ENCODE measurements at regions not wholly inside any gene's neighbourhood (a gene's known extent, or its start where the extent isn't known, plus 50 kb on each side); places are given as distances from the start of the nearest gene placed in this dataset.

GRCh38 chr6:92911301-92911700 is 508.1 kb downstream of the EPHA7 start:
- Mint-ChIP-seq H3K4me3 (ENCODE audit: unreplicated experiment) (no peak overlapping the region), H3K9me3 (ENCODE audit: unreplicated experiment) (no peaks in the 10 kb centered on the region), H3K36me3 (ENCODE audit: unreplicated experiment) (no peaks in the 10 kb centered on the region), H3K27ac (ENCODE audit: unreplicated experiment) (no peak overlapping the region), H3K27me3 (ENCODE audit: unreplicated experiment) (peaks cover 18% of the 10 kb centered on the region), H3K4me1 (ENCODE audit: unreplicated experiment) (no peaks in the 10 kb centered on the region)
- TF ChIP-seq CTCF (IDR thresholded peaks at IDR 0.05): no peak
- no peak for DNase-seq (ENCODE audit: extremely low spot score, unreplicated experiment)

DNA sequence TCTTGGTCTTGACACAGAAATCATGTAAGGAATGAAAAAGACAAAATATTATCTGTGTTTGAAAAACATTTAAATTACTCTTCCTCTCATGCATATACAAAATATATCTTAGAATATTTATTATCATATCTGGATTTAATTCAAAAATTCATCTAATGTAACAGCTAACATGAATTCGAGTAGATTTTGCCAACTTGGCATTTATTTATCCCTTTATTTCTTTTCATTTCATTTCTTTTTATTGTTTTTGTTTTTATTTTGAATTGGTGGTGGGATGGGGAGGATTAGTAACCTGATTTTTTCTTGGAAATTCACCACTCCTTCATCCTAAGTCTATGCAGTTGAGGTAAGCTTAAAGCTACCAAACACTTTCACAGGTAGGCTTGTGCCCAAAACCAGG is 508.7 kb downstream of the EPHA7 start:
- H3K4me1 Mint-ChIP-seq (ENCODE audit: unreplicated experiment): no peaks in the 10 kb centered on the region
- H3K27me3 Mint-ChIP-seq (ENCODE audit: unreplicated experiment): peaks cover 18% of the 10 kb centered on the region
- no peak for DNase-seq (ENCODE audit: extremely low spot score, unreplicated experiment)
- no peaks in the 10 kb centered on the region for H3K36me3 Mint-ChIP-seq (ENCODE audit: unreplicated experiment)
- H3K4me3 Mint-ChIP-seq (ENCODE audit: unreplicated experiment): no peak overlapping the region
- H3K27ac Mint-ChIP-seq (ENCODE audit: unreplicated experiment): no peak overlapping the region
- no peak for TF ChIP-seq CTCF (IDR thresholded peaks at IDR 0.05)
- H3K9me3 Mint-ChIP-seq (ENCODE audit: unreplicated experiment): no peaks in the 10 kb centered on the region

DNA sequence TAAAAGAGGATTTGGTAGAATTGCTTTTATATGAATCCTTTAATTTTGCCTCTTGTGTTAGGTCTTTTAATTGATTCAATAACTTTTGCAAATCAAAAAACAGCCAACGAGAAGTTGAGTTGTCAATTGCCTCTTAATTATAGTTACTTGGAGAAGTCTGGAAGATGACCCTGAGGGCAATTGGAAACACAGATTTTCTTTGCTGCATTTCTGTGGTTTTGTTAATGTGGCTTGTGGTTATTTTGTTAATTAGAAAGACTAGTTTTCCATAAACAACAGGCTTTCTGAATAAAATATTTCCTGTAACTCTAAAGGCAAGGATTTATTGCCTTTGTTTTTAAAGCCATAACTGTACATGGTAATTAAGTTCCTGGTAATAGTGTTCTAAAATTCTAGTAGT is 513.0 kb downstream of the EPHA7 start:
- Mint-ChIP-seq H3K4me1 (ENCODE audit: unreplicated experiment) (no peaks in the 10 kb centered on the region), H3K4me3 (ENCODE audit: unreplicated experiment) (no peak overlapping the region), H3K9me3 (ENCODE audit: unreplicated experiment) (no peaks in the 10 kb centered on the region), H3K27me3 (ENCODE audit: unreplicated experiment) (peaks cover 11% of the 10 kb centered on the region), H3K27ac (ENCODE audit: unreplicated experiment) (no peak overlapping the region), H3K36me3 (ENCODE audit: unreplicated experiment) (no peaks in the 10 kb centered on the region)
- TF ChIP-seq CTCF (IDR thresholded peaks at IDR 0.05): no peak
- DNase-seq (ENCODE audit: extremely low spot score, unreplicated experiment): no peak

GRCh38 chr6:92893741-92894140 is 525.6 kb downstream of the EPHA7 start:
- H3K27me3 Mint-ChIP-seq (ENCODE audit: unreplicated experiment): peaks cover 4% of the 10 kb centered on the region
- DNase-seq (ENCODE audit: extremely low spot score, unreplicated experiment): no peak
- H3K36me3 Mint-ChIP-seq (ENCODE audit: unreplicated experiment): no peaks in the 10 kb centered on the region
- no peak overlapping the region for H3K27ac Mint-ChIP-seq (ENCODE audit: unreplicated experiment)
- no peaks in the 10 kb centered on the region for H3K4me1 Mint-ChIP-seq (ENCODE audit: unreplicated experiment)
- H3K4me3 Mint-ChIP-seq (ENCODE audit: unreplicated experiment): no peak overlapping the region
- no peak for TF ChIP-seq CTCF (IDR thresholded peaks at IDR 0.05)
- H3K9me3 Mint-ChIP-seq (ENCODE audit: unreplicated experiment): no peaks in the 10 kb centered on the region

GRCh38 chr6:92892626-92893170 is 526.7 kb downstream of the EPHA7 start:
- Mint-ChIP-seq H3K9me3 (ENCODE audit: unreplicated experiment) (no peaks in the 10 kb centered on the region), H3K27ac (ENCODE audit: unreplicated experiment) (no peak overlapping the region), H3K27me3 (ENCODE audit: unreplicated experiment) (peaks cover 4% of the 10 kb centered on the region), H3K4me1 (ENCODE audit: unreplicated experiment) (no peaks in the 10 kb centered on the region), H3K36me3 (ENCODE audit: unreplicated experiment) (no peaks in the 10 kb centered on the region), H3K4me3 (ENCODE audit: unreplicated experiment) (no peak overlapping the region)
- no peak for DNase-seq (ENCODE audit: extremely low spot score, unreplicated experiment)
- TF ChIP-seq CTCF (IDR thresholded peaks at IDR 0.05): no peak

Data from osteocyte (in vitro differentiated cells).